Chondrocyte (in vitro differentiated cells): ENCODE measurements at regions not wholly inside any gene's neighbourhood (a gene's known extent, or its start where the extent isn't known, plus 50 kb on each side); places are given as distances from the start of the nearest gene placed in this dataset.

Experiments used
- DNase-seq: peaks from one replicate; pipeline ENCODE4 v3.0.0; 2021; ENCODE audit warnings: mixed read lengths, low spot score
- H3K27ac Mint-ChIP-seq: one replicate; pipeline ENCODE4 v1.8.0; 2021; ENCODE audit warnings: mild to moderate bottlenecking, moderate library complexity, mixed read lengths; ENCODE audit not compliant: unreplicated experiment
- H3K27me3 Mint-ChIP-seq: 2 replicates; pipeline ENCODE4 v1.8.0; 2021; ENCODE audit warnings: low read depth, mixed read lengths
- H3K36me3 Mint-ChIP-seq: 2 replicates; pipeline ENCODE4 v1.8.0; 2021; ENCODE audit warnings: low read depth, mixed read lengths
- H3K4me1 Mint-ChIP-seq: 2 replicates; pipeline ENCODE4 v1.8.0; 2021; ENCODE audit warnings: low read depth, mild to moderate bottlenecking, mixed read lengths
- H3K4me3 Mint-ChIP-seq: one replicate; pipeline ENCODE4 v1.8.0; 2021; ENCODE audit warnings: mild to moderate bottlenecking, moderate library complexity, mixed read lengths; ENCODE audit not compliant: unreplicated experiment
- H3K9me3 Mint-ChIP-seq: 2 replicates; pipeline ENCODE4 v1.8.0; 2021; ENCODE audit warnings: low read depth, mixed read lengths
- CTCF ChIP-seq: fragments of 200-600 bp; sonication (generic); IDR thresholded peaks from 2 replicates; pipeline ENCODE4 v1.5.0; 2021; ENCODE audit warnings: antibody characterized with exemption, mild to moderate bottlenecking, moderate library complexity

- no peak for TF ChIP-seq CTCF
- Mint-ChIP-seq H3K4me3 (no peak overlapping the region), H3K9me3 (no peaks in the 10 kb centered on the region), H3K27me3 (peaks cover 7% of the 10 kb centered on the region), H3K4me1 (peaks cover 4% of the 10 kb centered on the region), H3K27ac (no peak overlapping the region), H3K36me3 (no peaks in the 10 kb centered on the region)
- peak; percentile 50 for DNase-seq
Observed at GRCh38 chr9:89865357-89865756, 260.5 kb downstream of the GADD45G start.

DNA sequence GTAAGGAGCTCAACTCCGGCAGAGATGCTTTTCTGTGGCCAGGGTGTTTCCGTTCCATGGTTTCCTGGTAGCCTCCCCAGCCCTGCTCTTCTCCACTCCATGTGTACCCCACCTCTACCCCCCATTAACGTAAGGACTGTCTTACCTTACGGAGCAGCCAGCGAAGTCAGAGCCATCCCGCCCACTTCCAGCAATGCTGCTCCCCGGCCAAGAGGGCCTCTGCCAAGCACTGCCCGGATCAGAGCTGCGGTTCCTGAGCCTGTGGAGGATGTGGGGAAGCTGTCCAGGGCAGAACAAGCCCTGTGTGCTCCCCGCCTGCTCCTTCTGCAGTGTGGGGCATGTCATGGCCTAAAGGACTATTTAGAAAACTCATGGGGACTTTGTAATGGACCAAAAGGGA is 261.2 kb downstream of the GADD45G start:
- H3K9me3 Mint-ChIP-seq = no peaks in the 10 kb centered on the region
- H3K27me3 Mint-ChIP-seq = peaks cover 6% of the 10 kb centered on the region
- H3K27ac Mint-ChIP-seq = no peak overlapping the region
- H3K36me3 Mint-ChIP-seq = no peaks in the 10 kb centered on the region
- TF ChIP-seq CTCF = no peak
- no peak overlapping the region for H3K4me3 Mint-ChIP-seq
- peaks cover 4% of the 10 kb centered on the region for H3K4me1 Mint-ChIP-seq
- peak; percentile 53 for DNase-seq

DNA sequence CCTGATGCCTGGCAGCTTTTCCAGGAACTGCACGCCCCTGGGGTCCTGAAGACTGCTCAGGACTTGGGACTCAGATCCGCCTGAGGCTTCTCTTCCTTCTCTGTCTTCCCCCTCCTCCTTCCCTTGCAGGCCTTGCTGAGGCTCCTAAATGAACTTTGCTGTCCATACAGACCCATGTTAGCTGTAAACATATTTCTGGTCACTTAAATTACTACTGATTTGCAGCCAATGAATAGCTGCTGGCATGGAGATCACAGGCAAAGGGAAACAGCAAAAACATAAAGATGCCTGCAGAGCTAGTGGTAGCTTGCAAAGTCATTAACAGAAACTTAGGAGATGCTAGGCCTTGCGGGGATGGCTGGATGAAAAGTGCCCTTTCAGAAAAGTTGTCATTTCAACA is 261.9 kb downstream of the GADD45G start:
- no peaks in the 10 kb centered on the region for H3K36me3 Mint-ChIP-seq
- no peak overlapping the region for H3K27ac Mint-ChIP-seq
- no peaks in the 10 kb centered on the region for H3K9me3 Mint-ChIP-seq
- TF ChIP-seq CTCF = no peak
- H3K4me1 Mint-ChIP-seq = peaks cover 4% of the 10 kb centered on the region
- H3K4me3 Mint-ChIP-seq = no peak overlapping the region
- peaks cover 3% of the 10 kb centered on the region for H3K27me3 Mint-ChIP-seq
- DNase-seq = peak; percentile 29

- no peaks in the 10 kb centered on the region for H3K9me3 Mint-ChIP-seq
- H3K4me1 Mint-ChIP-seq = peaks cover 4% of the 10 kb centered on the region
- peaks cover 3% of the 10 kb centered on the region for H3K27me3 Mint-ChIP-seq
- H3K36me3 Mint-ChIP-seq = no peaks in the 10 kb centered on the region
- peak; percentile 10 for DNase-seq
- no peak for TF ChIP-seq CTCF
- H3K4me3 Mint-ChIP-seq = no peak overlapping the region
- H3K27ac Mint-ChIP-seq = no peak overlapping the region
Observed at GRCh38 chr9:89868100-89868499, 263.3 kb downstream of the GADD45G start.

DNA sequence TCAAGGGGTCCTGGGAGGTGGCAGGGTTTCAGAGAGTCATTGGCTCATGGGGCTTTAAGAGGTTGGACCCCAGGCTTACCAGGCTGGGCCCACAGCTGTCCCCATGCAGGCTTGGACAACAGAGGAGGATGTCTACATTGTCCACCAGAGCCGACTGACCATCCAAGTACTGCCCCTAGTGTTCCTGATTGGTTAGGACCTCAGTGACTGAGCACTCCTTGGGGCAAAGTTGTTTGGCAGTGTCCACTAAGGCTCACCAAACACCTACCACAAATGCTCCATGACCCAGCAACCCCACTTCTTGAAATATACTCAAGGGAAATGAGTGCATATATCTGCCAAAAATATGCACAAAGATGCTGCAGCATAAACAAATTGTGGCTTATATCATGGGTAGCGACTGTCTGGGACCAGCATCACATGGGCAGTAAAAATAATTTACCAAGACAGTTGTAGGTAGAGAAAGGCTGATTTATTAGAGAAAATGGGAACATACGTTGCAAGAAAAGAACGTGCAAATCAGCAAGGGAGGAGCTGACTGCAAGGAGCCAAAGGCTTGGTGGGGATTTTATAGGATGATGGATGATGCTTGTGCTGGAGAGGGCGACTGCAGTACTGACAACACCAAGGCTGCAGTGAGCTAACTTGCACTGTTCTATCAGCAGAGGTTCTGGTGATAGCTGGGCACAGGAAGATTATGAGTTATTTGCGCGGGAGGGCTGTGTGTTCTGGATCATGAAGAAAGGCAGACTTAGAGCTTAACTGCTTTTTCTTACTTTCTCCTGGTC is 265.2 kb downstream of the GADD45G start:
- Mint-ChIP-seq H3K4me3 (no peak overlapping the region), H3K27me3 (no peaks in the 10 kb centered on the region), H3K9me3 (no peaks in the 10 kb centered on the region), H3K27ac (no peak overlapping the region), H3K4me1 (peaks cover 7% of the 10 kb centered on the region), H3K36me3 (no peaks in the 10 kb centered on the region)
- TF ChIP-seq CTCF = peak; percentile 27
- peak; percentile 36 for DNase-seq
